Activated CD4-positive, alpha-beta T cell treated with anti-CD3 and anti-CD28 coated beads, Interleukin-2, amount 50 U/mL, for 4 hours (primary cell): ENCODE measurements at regions not wholly inside any gene's neighbourhood (a gene's known extent, or its start where the extent isn't known, plus 50 kb on each side); places are given as distances from the start of the nearest gene placed in this dataset.
"Not testable (repeated sequence)": the region's sequence is repeated elsewhere in the genome, so short reads cannot be mapped to it uniquely, and the experiment has no call there.

Experiments
- DNase-seq, 2 experiments: peaks; one replicate each; pipeline ENCODE4 v3.0.0-alpha.2; 2020

DNA sequence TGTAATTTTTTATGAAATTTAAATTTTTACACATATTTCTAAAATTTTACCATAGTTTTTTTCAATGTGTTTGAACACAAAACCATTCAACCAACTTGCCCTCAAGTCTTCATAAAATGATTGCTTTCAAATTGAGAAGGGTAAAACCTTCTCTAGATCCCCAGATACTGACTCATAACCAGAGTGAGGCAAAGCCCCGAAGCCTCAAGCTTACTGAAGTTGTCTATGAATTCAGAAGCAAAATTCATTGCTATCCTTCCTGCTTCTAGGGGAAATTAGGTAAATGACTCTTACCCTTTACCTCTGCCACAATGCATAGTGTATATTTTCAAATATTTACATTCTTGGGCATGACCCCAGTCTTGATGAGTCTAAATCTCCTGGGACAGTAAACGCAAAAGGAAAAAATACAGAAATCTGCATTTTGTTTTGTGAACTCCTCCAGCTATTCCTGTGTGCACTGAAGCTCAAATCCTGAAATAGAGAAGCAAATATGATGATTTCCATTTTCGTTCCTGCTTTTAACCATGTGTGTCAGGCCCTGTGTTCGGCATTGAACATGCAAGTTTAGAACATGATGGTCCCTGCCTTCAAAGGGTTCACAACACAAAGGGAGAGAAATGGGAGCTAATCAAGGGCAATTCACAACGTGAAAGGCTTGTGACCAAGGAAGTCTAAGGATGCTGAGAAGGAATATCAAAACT, 246.3 kb downstream of the SUCLG1 start:
- no peak for DNase-seq

DNA sequence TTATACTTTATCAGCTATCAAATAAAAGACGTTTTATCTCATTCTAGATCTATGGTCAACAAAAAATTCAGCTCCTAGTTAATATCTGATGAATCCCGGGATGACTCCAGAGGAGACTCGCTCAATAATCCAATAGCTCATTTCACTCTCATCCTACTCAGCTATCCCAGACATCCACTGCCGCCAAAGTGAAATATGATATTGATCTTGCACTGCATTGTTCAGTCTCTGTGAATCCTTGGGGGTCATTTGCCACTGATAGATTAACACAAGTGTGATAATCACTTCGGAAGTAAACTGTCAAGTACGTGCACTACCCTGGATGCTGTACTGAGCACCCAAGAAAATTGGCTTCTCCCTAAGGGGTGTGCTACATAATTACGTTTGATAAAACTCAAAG, 249.1 kb downstream of the SUCLG1 start:
- DNase-seq = no peak

- DNase-seq = no peak
Measured at GRCh38 chr2:84204995-84205394, 254.1 kb downstream of the SUCLG1 start.

DNA sequence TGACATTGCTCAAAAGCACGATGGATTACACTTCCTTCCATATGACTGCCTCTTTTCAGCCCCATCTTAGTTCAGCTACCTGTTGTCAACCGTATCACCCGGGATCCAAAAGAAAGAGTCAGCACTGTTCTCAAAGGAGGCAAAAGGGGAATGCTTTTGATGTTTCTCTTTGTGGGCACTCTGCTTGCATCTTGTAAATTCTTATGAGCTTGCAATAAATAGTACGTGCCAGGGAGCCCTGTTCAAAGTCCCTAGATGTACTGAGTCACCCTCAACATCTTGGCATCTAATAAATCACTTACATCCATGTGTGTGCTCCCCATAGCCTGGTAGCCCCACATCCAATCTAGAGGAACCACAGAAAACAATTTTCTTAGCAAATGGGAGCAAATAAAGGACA, 256.9 kb downstream of the SUCLG1 start:
- no peak for DNase-seq

GRCh38 chr2:84201158-84201557, 257.9 kb downstream of the SUCLG1 start:
- DNase-seq = no peak

GRCh38 chr2:84197901-84198300, 261.2 kb downstream of the SUCLG1 start:
- DNase-seq = no peak

GRCh38 chr2:84194949-84195644, 264.0 kb downstream of the SUCLG1 start:
- DNase-seq = no peak

DNA sequence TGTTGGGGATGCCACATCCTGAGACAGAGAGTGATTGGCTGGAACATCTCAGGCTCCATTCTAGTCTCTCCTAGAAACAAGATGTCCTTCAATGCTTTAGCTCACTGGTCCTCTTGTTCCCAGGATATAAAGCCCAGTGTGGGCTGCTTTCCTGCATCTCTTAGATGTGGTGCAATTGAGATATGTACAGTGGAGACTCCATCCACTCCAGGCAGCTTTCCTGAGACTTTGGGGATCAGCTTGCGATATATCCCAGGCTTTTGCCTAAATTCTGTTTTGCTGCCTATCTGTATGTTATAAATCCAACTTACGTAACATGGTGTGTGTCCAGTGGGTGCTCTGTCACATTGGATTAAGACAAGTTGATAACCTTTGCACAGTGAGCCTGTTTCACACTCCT, 264.9 kb downstream of the SUCLG1 start:
- no peak for DNase-seq

- DNase-seq = no peak
Measured at GRCh38 chr2:84187258-84187657, 271.8 kb downstream of the SUCLG1 start.

GRCh38 chr2:84181927-84182326, 277.2 kb downstream of the SUCLG1 start:
- DNase-seq = no peak

DNA sequence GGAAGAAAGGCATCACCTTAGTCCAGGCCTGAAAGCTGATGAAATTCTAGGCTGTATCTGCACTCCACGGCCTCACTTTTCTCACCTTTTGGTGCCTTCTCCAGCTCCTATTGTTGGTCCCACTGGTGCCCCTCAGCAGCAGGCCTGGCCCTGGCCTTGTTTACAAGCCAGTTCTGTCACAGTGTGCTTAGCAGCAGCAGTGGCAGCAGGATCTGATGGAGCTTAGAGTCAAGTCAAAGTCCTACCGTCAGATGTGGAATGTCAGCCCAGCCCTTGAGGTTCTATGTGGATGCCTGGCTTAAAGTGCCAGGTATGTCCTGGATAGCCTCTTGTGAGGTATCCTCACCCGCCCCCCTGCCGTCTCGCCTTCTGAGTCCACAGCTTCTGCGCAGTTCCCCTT, 281.3 kb downstream of the SUCLG1 start:
- DNase-seq = no peak

DNA sequence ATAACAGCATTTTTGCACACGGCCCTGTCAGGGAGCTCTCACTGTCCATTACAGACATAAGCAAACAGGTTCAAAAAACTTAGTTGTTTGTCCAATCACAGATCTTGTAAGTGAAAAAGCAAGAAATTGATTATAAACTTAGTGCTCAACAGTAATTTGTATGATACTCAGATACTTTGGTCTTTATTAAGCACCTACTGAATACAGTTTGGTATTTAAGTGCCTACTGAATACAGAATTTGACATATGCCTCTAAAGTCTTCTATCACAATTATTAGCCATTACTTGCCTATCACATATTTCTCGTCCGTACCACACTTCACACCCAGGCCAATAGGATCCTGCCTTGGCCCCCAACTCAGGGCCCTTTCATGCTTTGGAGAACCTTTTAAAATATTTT, 283.1 kb downstream of the SUCLG1 start:
- no peak for DNase-seq

- no peak for DNase-seq
Measured at GRCh38 chr2:84175340-84175739, 283.7 kb downstream of the SUCLG1 start.

- DNase-seq = no peak
Measured at GRCh38 chr2:84173041-84173440, 286.0 kb downstream of the SUCLG1 start.

DNA sequence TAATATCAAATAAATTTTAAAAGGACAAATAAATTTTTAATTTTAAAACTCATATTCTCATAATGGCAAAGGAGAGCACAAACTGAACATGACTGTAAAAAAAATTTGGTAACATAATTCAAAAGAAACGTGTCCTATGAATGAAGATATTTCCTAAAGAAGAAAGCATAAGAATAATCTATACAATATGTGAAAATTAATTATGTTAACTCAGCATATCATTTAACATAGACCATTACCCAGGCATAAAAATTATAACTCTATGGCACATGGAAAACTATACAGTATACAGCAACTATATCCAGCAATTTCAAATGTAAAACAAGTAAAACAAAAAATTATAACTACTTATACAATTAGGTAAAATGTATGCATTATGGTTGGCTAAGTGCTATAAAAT, 288.1 kb downstream of the SUCLG1 start:
- no peak for DNase-seq

GRCh38 chr2:84169871-84170270, 289.2 kb downstream of the SUCLG1 start:
- no peak for DNase-seq

- DNase-seq = not testable (repeated sequence)
Measured at GRCh38 chr2:84168552-84168951, 290.5 kb downstream of the SUCLG1 start.

GRCh38 chr2:84165256-84165655, 293.8 kb downstream of the SUCLG1 start:
- DNase-seq = no peak

GRCh38 chr2:84160453-84160852, 298.6 kb downstream of the SUCLG1 start:
- no peak for DNase-seq

GRCh38 chr2:84158605-84159004, 300.5 kb downstream of the SUCLG1 start:
- no peak for DNase-seq

- no peak for DNase-seq
Measured at GRCh38 chr2:84152462-84152861, 306.6 kb downstream of the SUCLG1 start.

GRCh38 chr2:84144345-84144744, 314.7 kb downstream of the SUCLG1 start:
- DNase-seq = no peak

DNA sequence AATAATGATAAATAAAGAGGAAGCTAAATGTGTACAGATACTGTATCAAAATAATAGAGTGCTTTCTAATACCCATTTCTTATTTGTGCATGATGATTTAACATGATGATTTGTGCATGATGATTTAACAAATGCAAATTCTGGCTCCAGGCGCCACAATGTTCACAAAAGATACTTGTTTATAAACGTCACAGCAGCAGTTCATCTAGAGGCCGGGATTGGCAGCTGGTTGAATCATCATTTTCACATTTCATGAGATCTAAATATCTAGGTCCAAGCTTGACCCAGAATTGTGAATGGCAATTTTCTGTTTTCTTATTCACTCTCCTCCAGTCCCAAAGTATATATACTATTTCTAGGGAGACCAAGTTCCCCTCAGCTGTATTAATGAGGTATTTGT, 322.0 kb downstream of the SUCLG1 start:
- DNase-seq = no peak

GRCh38 chr2:84132370-84132769, 326.7 kb downstream of the SUCLG1 start:
- DNase-seq = no peak
